Stimulated activated CD4-positive, alpha-beta T cell treated with anti-CD3 and anti-CD28 coated beads, Interleukin-4, amount 100 ng/mL, for 24 hours (primary cell): ENCODE measurements at regions not wholly inside any gene's neighbourhood (a gene's known extent, or its start where the extent isn't known, plus 50 kb on each side); places are given as distances from the start of the nearest gene placed in this dataset.
A peak's percentile ranks its signal among the peaks of the same experiment; 100 is the strongest.
"Not testable (repeated sequence)": the region's sequence is repeated elsewhere in the genome, so short reads cannot be mapped to it uniquely, and the experiment has no call there.

Experiments used
- DNase-seq: peaks from one replicate; pipeline ENCODE4 v3.0.0-alpha.2; 2020

DNA sequence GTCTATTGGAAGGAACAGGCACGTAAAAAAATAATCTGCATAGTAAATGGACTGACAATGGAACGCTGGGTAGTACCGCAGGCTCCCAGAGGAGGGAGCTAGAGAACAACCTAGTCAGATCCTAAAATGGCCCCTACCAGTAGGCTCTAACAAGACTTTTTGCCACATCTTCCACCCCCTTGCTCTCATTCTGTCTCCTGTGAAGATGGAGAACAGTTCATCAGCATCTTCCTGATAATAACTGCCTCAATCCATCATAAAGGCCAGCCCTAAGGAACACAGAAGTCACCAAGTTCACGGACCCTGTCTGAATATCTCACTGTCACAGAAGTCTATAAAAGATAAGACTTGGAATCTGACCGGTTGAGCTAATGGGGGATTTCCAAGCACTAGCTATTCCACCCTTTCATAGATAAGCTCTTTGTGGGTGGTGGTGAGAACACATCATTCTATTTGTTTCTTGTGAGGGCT lies 133.4 kb downstream of the SLC1A3 start:
- DNase-seq = peak; percentile 69

DNA sequence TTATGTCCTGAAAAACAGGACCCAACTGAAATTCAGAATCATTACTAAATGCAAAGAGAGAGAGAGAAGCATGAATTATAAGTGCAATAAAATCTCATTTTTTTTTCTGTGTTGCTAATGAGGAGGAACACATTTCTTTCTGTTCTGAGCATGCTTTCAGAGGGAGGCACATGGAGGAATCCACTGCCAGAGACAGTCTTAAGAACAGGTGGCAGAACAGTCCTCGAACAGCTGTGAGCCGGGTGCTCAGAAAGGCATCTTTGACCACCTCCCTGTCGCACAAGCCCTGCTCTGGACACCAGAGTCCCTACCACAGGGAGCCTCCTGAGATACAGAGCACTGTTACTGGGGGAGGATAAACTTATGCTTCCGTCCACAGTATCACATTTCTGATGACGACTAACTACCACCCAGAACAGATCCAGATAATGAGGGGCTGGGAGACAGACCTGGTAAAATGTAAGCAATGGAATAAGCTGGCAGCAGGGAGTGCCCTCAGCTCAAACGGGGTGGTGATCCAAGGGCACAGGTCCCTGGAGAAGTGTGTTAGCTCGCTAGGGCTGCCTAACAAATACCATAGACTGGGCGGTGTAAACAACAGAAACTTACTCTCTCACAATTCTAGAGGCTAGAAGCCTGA lies 134.0 kb downstream of the SLC1A3 start:
- no peak for DNase-seq

- DNase-seq = no peak
These were observed 134.7 kb downstream of the SLC1A3 start for GRCh38 chr5:36741128-36741527.

GRCh38 chr5:36743891-36744772 lies 132.4 kb upstream of the NIPBL start:
- no peak for DNase-seq

DNA sequence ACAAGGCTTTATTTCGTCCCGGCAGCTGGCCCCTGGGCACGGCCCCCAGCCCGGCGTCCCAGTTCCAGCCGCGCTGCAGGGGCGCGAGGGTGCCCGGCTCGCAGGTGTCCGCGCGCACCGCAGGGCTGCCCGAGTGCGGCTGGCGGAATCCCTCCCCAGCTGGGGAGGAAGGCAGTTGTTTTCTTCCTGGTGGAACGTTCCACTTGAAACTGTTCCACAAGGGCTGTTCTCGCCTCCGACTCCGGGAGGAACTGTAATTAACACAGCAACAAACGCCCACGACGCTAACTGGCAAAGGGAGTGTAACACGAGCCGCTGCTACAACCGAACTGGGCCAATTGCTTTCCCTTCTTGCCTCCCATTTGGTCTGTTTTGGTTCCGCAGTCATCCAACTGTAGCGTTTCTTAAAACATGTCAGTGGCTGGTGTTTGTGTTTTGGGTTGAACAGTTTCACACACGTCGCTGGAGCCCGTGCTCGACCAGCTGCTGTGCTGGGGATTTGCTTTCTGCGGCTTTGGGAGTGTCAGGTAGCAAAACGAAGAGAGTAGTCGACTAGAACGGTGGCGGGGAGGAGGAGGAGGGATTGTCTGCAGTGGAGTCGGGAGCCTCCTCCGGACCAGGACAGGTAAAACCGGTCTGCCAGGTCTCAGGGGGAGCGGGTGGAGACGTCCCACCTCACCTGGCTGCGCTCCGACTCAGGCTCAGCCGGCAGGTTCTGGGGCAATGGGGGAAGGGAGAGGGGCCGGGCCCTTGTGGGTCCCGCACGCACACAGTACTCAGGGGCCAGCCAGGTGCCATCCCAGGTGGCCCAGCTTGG lies 131.6 kb upstream of the NIPBL start:
- DNase-seq = peak; percentile 28

GRCh38 chr5:36747794-36748193 lies 128.8 kb upstream of the NIPBL start:
- not testable (repeated sequence) for DNase-seq

GRCh38 chr5:36751886-36752285 lies 124.7 kb upstream of the NIPBL start:
- DNase-seq = no peak

DNA sequence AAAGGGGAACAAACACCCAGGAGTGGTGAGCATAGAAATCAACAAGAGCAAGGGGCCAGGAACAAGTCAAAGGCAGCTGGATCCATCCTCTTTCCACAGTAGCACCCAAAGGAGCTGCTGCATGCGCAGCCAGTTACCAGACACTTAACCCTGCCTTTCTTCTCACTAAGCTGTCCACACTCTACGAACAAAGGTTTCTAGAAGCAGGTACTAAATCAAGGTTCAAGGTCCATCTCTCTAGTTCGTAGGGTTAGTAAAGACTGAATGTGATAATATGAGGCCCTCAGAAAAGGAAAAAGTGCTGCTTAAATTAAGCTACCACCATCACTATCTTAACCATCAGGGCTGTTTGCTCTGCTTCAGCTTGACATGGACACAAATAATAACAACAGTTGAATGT lies 121.2 kb upstream of the NIPBL start:
- DNase-seq = no peak

- no peak for DNase-seq
These were observed 120.6 kb upstream of the NIPBL start for GRCh38 chr5:36755920-36756488.

- no peak for DNase-seq
These were observed 119.7 kb upstream of the NIPBL start for GRCh38 chr5:36756848-36757247.

GRCh38 chr5:36759117-36759516 lies 117.5 kb upstream of the NIPBL start:
- DNase-seq = no peak

GRCh38 chr5:36763454-36763853 lies 113.1 kb upstream of the NIPBL start:
- no peak for DNase-seq

GRCh38 chr5:36765876-36766275 lies 110.7 kb upstream of the NIPBL start:
- DNase-seq = no peak

DNA sequence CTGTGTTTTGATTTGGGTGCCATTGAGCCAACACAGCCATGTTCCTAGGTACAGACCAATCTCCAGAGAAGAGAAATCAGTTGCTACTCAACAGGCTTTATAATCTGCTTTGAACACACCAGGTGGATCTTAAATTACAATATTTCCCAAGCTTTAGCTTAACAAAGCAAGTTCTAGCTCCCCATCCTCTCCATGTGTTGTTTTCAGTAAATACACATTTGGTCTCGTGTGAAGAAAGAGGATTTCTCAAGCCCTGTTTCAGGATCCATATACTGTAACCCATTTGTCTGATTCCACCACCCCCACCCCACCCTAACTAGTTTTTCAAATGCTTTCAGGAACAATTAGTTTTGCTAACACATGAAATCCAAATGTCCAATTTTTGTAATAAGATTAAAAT lies 109.6 kb upstream of the NIPBL start:
- no peak for DNase-seq

DNA sequence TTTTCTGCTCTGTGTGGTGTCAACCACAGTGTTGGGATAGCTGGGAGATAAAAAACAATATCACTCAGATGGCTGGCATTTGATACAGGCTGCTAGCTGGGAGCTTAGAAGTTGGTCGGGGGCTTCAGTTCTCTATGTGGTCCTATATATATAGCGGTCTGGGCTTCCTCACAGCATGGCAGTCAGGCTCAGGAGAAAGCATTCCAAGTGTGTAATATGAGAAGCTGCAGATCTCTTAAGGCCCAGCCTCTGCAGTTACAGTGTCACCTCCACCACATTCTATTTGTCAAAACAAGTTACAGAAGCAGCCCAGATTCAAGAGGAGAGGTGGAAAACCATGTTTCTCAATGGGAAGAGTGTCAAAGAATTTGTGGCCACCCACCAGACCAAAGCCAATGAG lies 108.1 kb upstream of the NIPBL start:
- no peak for DNase-seq

- no peak for DNase-seq
These were observed 107.3 kb upstream of the NIPBL start for GRCh38 chr5:36769129-36769770.

DNA sequence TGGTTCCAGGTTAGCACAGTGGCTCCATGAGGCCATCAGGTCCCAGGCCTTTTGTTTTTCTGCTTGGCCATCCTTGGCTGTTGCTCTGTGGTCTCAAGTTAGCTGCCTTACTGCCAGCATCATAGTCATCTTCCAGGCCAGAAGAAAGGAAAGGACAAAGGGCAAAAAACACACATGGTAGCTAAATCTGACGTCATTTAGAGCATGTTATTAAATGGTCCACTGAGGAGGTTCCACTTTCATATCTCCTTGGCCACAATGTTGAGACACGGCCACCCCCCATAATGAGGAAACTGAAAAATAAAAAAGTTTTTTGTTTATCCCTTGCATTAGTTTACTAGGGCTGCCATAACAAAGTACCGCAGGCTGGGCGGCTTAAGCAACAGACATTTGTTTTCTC lies 106.4 kb upstream of the NIPBL start:
- no peak for DNase-seq

DNA sequence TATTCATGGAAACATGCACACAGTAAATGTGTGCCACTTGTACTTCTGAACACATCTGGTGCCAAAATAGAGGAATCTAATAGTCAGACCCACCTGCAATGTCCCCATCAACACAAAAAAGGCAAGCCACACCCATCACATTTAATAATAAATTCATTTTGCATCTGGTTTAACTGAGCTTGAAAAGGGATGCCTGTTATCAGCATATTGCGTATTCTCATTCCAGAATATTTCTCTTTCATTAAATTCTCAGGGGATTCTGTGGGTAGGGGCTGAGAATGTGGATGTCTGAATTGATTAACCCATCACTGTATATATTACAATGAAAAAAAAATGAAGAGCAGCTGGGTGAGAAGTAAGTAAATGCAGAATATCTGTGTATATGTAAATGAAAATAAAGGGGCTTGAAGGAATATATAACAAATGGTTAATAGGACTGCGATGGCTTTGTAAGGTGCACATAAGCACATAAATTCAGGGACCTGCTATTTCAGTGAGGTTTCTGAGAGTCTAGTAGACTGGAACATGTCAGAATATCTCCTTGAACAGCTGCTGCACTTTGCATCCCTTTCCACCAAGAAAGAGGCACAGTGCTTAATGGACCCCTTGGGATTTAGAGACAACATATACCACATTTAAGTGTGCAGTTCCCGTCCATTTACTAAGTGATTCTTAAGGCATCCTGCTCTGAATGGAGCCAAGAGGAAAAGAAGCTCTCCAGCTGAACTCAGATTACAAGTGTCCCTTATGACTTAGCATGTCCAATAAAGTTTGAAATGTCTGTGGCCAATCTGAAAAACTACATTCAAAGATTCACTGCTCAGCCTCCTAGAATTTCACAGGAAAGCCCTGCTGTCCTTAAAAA lies 104.1 kb upstream of the NIPBL start:
- DNase-seq = no peak

- no peak for DNase-seq
These were observed 99.3 kb upstream of the NIPBL start for GRCh38 chr5:36777105-36777757.

DNA sequence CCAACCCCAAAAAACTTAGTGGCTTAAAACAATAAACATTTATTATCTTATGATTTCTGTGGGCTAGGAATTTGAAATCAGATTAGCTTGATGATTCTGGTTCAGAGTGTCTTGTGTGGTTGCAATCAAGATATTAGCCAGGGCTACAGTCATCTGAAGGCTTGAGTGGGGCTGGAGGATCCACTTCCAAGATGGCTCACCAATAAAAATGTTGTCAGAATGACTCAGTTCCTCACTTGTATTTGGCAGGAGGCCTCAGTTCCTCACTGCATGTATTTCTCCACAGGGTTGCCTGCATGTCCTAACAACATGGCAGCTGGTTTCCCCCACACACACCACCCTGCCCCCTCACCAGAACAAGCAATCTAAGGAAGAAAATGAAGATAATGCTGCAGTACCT lies 98.2 kb upstream of the NIPBL start:
- no peak for DNase-seq

DNA sequence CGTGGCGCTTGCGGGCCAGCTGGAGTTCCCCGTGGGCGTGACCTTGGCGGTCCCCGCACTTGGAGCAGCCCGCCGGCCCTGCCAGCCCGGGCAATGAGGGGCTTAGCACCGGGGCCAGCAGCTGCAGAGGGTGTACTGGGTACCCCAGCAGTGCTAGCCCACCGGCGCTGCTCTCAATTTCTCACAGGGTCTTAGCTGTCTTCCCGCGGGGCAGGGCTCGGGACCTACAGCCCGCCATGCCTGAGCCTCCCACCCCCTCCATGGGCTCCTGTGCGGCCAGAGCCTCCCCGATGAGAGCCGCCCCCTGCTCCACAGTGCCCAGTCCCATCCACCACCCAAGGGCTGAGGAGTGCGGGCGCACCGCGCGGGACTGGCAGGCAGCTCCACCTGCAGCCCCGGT lies 94.0 kb upstream of the NIPBL start:
- DNase-seq = not testable (repeated sequence)
